NCI-H460 (cell line): ENCODE measurements at regions not wholly inside any gene's neighbourhood (a gene's known extent, or its start where the extent isn't known, plus 50 kb on each side); places are given as distances from the start of the nearest gene placed in this dataset.

Experiments
- DNase-seq: peaks from one replicate; pipeline ENCODE4 v3.0.0-alpha.2; 2016; ENCODE audit warnings: low read depth; ENCODE audit errors: extremely low read depth

DNA sequence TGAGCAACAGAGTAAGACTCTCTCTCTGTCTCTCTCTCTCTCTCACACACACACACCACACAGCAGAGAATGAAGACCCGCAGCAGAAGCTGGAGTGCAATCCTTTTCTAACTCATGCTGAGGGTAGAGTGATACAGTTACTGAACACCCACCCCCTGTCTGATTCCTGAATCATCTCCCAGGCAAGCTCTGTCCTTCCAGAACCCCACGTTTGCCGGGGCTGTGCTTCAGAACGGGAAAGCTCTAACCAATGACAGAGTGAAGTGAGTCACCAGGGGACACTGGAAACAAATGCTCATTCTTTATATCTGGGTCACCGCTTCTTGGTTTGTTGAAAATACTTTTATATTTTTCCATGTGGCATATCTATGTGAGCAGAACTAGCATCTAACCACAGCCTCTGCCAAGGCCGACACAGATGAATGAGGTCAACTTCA lies 553.7 kb upstream of the AMELY start:
- no peak for DNase-seq

- DNase-seq, result no peak
These were observed 553.2 kb upstream of the AMELY start for GRCh38 chrY:7464742-7465141.

- no peak for DNase-seq
These were observed 552.2 kb upstream of the AMELY start for GRCh38 chrY:7463711-7464110.

- no peak for DNase-seq
These were observed 551.6 kb upstream of the AMELY start for GRCh38 chrY:7463196-7463595.

DNA sequence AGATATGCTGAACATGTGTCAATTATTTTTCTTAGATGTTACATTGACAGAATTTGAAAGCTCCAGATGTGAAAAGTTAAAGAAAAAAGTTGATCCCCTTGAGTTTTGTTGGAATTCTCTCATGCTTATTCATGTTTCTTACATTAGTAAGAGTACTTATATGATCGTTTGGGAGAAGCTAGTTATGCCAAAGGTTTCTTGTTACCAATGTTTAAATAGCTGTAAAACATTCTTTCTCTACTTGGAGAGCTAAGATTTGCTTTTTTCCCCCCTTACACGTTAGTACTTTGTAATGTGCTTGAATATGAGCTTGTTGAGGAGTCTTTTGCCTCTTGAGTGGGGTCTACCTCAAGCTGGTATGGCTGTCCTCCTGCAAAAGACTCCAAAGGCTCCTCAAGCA lies 551.1 kb upstream of the AMELY start:
- no peak for DNase-seq

DNA sequence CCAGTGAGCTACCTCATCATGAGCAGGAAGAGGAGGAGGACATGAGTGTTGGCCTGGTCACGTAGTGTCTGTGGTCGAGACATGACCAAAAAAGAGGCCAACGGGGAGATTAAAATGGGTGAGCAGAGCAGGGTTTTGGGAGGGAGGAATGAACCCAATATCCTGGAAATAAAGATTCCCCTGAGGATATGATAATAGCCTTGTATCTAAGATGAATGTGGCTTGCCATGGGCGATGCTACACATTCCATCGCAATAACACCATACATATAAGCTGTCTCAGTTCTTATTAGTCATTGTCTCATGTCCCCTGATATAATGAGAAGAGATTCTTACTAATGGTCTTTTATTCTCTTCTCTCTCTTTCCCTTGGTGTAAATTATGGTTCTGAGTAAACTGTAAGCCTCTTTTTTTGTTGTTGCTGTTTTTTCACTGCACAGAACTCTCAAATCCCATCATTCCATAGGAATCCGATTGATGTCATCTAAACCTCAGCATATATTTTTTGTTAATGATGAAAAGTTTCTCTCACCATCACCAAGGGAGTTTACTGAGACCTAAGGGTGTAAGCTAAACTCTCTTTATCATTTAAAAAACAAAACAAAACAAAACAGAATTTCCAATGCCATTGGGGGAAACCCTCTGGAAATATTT lies 550.4 kb upstream of the AMELY start:
- no peak for DNase-seq

- DNase-seq, result no peak
These were observed 548.2 kb upstream of the AMELY start for GRCh38 chrY:7459802-7460201.

- no peak for DNase-seq
These were observed 546.9 kb upstream of the AMELY start for GRCh38 chrY:7458301-7459078.

- DNase-seq, result no peak
These were observed 545.9 kb upstream of the AMELY start for GRCh38 chrY:7457286-7458015.

GRCh38 chrY:7455626-7456025 lies 544.1 kb upstream of the AMELY start:
- no peak for DNase-seq

GRCh38 chrY:7453336-7453735 lies 541.8 kb upstream of the AMELY start:
- DNase-seq, result no peak

DNA sequence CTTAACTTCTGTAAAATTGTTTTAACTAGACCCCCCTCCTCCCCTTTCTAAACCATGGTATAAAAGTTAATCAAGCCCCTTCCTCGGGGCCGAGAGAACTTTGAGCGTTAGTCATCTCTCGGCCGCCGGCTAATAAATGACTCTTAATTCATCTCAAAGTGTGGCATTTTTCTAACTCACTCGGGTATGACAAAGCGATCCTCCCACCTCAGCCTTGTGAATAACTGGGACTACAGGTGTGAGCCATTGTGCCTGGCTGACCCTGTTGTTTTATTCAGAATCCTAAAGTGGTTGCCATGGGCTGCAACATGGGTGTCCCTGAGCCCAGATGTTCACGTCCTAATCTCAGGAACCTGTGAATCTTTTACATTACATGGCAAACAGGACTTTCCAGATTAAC lies 540.7 kb upstream of the AMELY start:
- DNase-seq, result no peak

- no peak for DNase-seq
These were observed 538.3 kb upstream of the AMELY start for GRCh38 chrY:7449860-7450259.

DNA sequence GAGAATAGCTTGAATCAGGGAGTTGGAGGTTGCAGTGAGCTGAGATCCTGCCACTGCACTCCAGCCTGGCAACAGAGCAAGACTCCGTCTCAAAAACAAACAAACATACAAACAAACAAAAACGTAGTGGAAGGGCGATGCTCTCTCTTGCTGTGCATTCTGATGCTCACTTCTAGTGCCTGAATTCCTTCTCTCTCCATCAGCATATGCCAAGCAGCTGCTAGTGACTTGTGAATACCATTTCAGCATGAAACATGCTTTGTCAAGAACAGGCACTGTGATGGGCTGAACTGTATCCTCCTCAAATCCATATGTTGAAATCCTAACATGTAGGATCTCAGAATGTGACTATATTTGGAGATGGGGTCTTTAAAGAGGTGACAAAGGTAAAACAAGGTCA lies 537.1 kb upstream of the AMELY start:
- DNase-seq, result no peak

GRCh38 chrY:7447881-7448516 lies 536.4 kb upstream of the AMELY start:
- no peak for DNase-seq

DNA sequence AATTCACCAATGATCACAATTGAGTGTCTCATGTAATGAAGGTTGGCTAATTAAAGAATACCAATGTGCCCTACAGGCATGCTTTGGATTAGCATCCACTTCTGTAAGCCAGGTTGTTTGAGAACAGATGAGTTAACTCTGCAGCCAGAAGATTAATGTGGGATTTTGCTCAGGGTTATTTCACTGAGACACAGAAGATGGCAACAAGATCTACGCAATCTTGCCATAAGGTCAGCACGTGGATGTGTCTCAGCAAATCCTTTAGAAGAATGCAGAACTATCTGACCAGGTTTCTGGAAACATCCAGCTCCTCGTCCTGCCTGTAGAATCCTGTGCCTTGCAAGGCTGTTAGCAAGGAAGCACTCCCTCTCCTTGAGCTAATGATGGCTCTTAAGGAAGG lies 532.6 kb upstream of the AMELY start:
- DNase-seq, result no peak

GRCh38 chrY:7440796-7441530 lies 529.4 kb upstream of the AMELY start:
- no peak for DNase-seq

GRCh38 chrY:7437086-7437485 lies 525.5 kb upstream of the AMELY start:
- no peak for DNase-seq

DNA sequence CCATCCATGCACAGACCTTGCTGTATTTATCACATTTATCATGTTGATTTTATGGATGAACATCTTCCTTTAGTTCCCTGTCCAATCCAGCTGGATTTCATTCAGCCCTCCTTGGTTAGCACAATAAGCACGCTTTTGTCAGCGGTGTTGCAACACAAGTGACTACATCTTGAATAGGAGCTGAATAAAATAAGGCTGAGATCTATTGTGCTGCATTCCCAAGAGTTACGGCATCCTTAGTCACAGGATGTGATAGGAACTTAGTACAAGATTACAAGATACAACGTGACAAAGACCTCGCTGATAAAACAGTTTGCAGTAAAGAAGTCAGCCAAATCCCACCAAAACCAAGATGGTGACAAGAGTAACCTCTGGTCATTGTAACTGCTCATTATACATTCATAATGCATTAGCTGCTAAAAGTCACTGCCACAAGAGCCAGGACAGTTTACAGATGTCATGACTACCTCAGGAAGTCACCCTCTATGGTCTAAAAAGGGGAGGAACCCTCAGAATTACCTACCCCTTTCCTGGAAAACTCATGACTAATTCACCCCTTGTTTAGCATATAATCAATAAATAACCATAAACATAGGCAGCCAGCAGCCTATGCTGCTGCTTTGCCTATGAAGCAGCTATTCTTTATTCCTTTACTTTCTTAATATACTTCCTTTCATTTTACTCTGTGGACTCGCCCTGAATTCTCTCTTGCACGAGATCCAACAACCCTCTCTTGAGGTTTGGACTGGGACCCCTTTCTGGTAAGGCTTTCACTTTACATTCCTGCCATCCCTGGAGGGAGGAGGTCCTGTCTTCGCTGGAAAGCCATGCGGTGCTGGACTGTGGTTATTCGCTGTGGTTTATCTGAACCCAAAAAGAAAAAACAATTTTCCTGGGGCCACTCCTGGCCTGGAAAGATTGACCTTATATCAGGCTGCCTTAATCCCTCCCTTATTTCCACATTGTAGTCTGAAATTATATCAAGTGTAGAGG lies 522.6 kb upstream of the AMELY start:
- no peak for DNase-seq
